HG03103 (cell line): ENCODE measurements at regions not wholly inside any gene's neighbourhood (a gene's known extent, or its start where the extent isn't known, plus 50 kb on each side); places are given as distances from the start of the nearest gene placed in this dataset.
"Not testable (repeated sequence)": the region's sequence is repeated elsewhere in the genome, so short reads cannot be mapped to it uniquely, and the experiment has no call there.

Source experiments
- ATAC-seq: cut with Tn5 transposase; IDR thresholded peaks from one replicate; pipeline ENCODE4 v1.9.1; 2021; ENCODE audit warnings: low read depth; ENCODE audit not compliant: unreplicated experiment

- ATAC-seq: no peak
Observed at GRCh38 chrX:912677-913076, 282.1 kb downstream of the SHOX start.

- ATAC-seq: not testable (repeated sequence)
Observed at GRCh38 chrX:909068-909467, 278.5 kb downstream of the SHOX start.

GRCh38 chrX:906586-906985, 276.0 kb downstream of the SHOX start:
- ATAC-seq: no peak

- no peak for ATAC-seq
Observed at GRCh38 chrX:905848-906566, 275.4 kb downstream of the SHOX start.

GRCh38 chrX:903116-903515, 272.5 kb downstream of the SHOX start:
- ATAC-seq: no peak

GRCh38 chrX:896256-896655, 265.7 kb downstream of the SHOX start:
- no peak for ATAC-seq

GRCh38 chrX:889966-890651, 259.5 kb downstream of the SHOX start:
- no peak for ATAC-seq

GRCh38 chrX:887724-888123, 257.1 kb downstream of the SHOX start:
- ATAC-seq: not testable (repeated sequence)

- ATAC-seq: no peak
Observed at GRCh38 chrX:883588-883987, 253.0 kb downstream of the SHOX start.

- not testable (repeated sequence) for ATAC-seq
Observed at GRCh38 chrX:879756-880698, 249.4 kb downstream of the SHOX start.

- no peak for ATAC-seq
Observed at GRCh38 chrX:874061-874460, 243.5 kb downstream of the SHOX start.

GRCh38 chrX:873016-873415, 242.4 kb downstream of the SHOX start:
- ATAC-seq: no peak

- no peak for ATAC-seq
Observed at GRCh38 chrX:872090-872489, 241.5 kb downstream of the SHOX start.

- ATAC-seq: no peak
Observed at GRCh38 chrX:871626-872025, 241.0 kb downstream of the SHOX start.

- no peak for ATAC-seq
Observed at GRCh38 chrX:867966-868647, 237.5 kb downstream of the SHOX start.

GRCh38 chrX:867502-867901, 236.9 kb downstream of the SHOX start:
- ATAC-seq: no peak

- ATAC-seq: no peak
Observed at GRCh38 chrX:866441-866990, 235.9 kb downstream of the SHOX start.

- no peak for ATAC-seq
Observed at GRCh38 chrX:865422-865821, 234.8 kb downstream of the SHOX start.

GRCh38 chrX:861921-862320, 231.3 kb downstream of the SHOX start:
- no peak for ATAC-seq

- ATAC-seq: no peak
Observed at GRCh38 chrX:861340-861890, 230.8 kb downstream of the SHOX start.
